NCI-H1105 (cell line): ENCODE measurements at regions not wholly inside any gene's neighbourhood (a gene's known extent, or its start where the extent isn't known, plus 50 kb on each side); places are given as distances from the start of the nearest gene placed in this dataset.
A peak's percentile ranks its signal among the peaks of the same experiment; 100 is the strongest.
"Not testable (repeated sequence)": the region's sequence is repeated elsewhere in the genome, so short reads cannot be mapped to it uniquely, and the experiment has no call there.

ENCODE experiments used
- DNase-seq: peaks from one replicate; lab custom pipeline; 2025; lab: John Stamatoyannopoulos, UW

- no peak for DNase-seq
Measured at GRCh38 chr5:152051499-152052454, 127.1 kb upstream of the GLRA1 start.

- DNase-seq, result no peak
Measured at GRCh38 chr5:152046361-152046760, 121.7 kb upstream of the GLRA1 start.

- DNase-seq, result peak; percentile 0
Measured at GRCh38 chr5:152038856-152039255, 114.2 kb upstream of the GLRA1 start.

GRCh38 chr5:152026328-152027024 is 101.8 kb upstream of the GLRA1 start:
- DNase-seq, result not testable (repeated sequence)

- no peak for DNase-seq
Measured at GRCh38 chr5:152016421-152016820, 91.8 kb upstream of the GLRA1 start.

- no peak for DNase-seq
Measured at GRCh38 chr5:152007653-152008335, 83.1 kb upstream of the GLRA1 start.

GRCh38 chr5:152004095-152004494 is 79.4 kb upstream of the GLRA1 start:
- DNase-seq, result no peak
